ENCODE measurements at regions not wholly inside any gene's neighbourhood (a gene's known extent, or its start where the extent isn't known, plus 50 kb on each side); places are given as distances from the start of the nearest gene placed in this dataset.

- TF ChIP-seq CTCF (IDR thresholded peaks at IDR 0.05) (no peak), EP300 (IDR thresholded peaks at IDR 0.05) (no peak), POLR2AphosphoS5 (IDR thresholded peaks at IDR 0.05) (no peak)
These were observed 103.5 kb downstream of the MICALL2 start for GRCh38 chr7:1355568-1356340.

Data from gastroesophageal sphincter (tissue), 3 donors.